ENCODE measurements at regions not wholly inside any gene's neighbourhood (a gene's known extent, or its start where the extent isn't known, plus 50 kb on each side); places are given as distances from the start of the nearest gene placed in this dataset.
"Not testable (repeated sequence)": the region's sequence is repeated elsewhere in the genome, so short reads cannot be mapped to it uniquely, and the experiment has no call there.

DNA sequence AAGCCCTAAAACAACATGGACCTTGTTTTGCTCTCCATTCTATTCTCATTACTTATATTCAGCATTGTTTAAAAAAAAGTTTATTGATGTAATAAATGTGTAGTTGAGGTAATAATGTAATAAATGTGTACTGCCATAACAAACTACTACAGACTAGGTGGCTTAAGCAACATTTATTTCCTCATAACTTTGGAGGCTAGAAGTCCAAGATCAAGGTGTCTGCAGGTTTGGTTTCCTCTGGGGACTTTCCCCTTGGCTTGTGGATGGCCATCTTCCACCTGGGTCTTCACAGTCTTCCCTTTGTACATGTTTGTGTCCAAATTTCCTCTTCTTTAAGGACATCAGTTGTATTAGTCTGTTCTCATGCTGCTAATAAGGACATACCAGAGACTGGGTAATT lies 93.1 kb downstream of the LMO4 start:
- DNase-seq (ENCODE audit: low spot score in 2 of 2), result no peak
- H3K4me3 ChIP-seq (ENCODE audit: low read depth, poor library complexity, severe bottlenecking), result no peak overlapping the region
- TF ChIP-seq CTCF (IDR thresholded peaks at IDR 0.05) (no peak), POLR2A (IDR thresholded peaks at IDR 0.05) (no peak)
- intact Hi-C loops (cut with DNase I; ENCODE audit: low total_unique reads), result no loop called here

- intact Hi-C loops (cut with DNase I; ENCODE audit: low total_unique reads), result no loop called here
- WGBS, 2 donors, result 95 to 97% methylated on average over 1 of the region's 1 CpG
These were observed 95.9 kb downstream of the LMO4 start for GRCh38 chr1:87424541-87424940.

DNA sequence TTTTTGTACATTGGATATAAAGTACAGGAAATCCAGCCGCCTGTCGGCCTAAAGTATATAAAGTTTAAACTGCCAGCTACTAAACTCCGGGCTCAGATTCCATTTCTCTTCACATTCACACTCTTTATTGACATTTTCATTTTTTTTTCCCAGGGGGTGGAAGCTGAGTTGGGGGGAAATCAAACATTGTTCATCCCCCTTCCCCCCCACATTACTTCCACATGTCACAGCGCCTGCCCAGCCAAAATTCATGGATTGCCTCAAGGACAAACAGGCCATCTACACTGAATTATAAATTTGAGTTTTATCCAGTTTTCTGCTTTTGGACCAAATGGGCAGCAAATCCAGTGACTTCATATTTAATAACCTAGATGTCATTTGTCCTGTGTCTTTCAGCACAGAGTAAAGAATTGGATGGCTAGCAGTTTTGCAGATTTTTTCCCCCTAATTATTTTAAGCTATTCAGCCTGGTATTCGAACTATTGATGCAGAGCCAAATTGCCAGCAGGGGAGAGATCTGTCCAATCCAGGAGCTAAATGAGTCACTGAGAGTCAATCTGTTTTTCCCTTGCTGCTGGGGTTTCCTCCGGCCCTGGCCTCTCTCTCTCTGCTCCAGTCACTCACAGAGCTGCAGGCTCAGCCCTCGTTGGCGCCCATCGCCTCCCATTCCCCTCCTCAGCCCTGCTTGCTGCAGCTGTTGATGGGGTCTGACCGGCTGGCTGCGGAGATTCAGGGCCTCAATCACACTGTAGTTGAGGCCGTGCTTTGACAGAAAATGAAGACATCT lies 98.0 kb downstream of the LMO4 start:
- TF ChIP-seq CTCF (IDR thresholded peaks at IDR 0.05), result no peak
- TF ChIP-seq POLR2A (IDR thresholded peaks at IDR 0.05), result no peak
- intact Hi-C loops (cut with DNase I; ENCODE audit: low total_unique reads), result no loop called here
- 64 to 68% methylated on average over 12 of the region's 12 CpGs for WGBS, 2 donors
- no peak for DNase-seq (ENCODE audit: low spot score in 2 of 2)
- H3K4me3 ChIP-seq (ENCODE audit: low read depth, poor library complexity, severe bottlenecking), result no peak overlapping the region

More at GRCh38 chr1:87424541-87424940, 95.9 kb downstream of the LMO4 start:
- H3K4me3 ChIP-seq (ENCODE audit: low read depth, poor library complexity, severe bottlenecking), result no peak overlapping the region
- no peak for TF ChIP-seq POLR2A (IDR thresholded peaks at IDR 0.05)
- no peak for TF ChIP-seq CTCF (IDR thresholded peaks at IDR 0.05)
- DNase-seq (ENCODE audit: low spot score in 2 of 2), result no peak

DNA sequence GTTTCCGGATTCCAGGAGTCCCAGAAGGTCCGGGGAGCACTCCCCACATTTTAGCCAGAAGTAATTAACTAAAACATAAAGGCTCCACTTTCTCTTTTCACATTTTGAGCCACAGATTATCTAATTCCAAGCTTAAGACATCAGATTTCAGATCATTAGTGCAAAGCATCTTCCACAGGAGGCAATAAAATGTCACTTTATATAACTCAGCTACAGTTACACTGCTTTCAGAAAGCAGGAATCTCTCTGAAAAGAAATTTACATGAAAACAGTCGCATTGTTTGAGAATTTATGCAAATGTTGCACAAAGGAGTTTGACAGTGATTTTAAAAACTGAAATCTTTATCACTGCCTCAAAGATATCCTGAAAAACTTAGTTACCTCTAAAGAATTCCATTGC lies 99.7 kb downstream of the LMO4 start:
- no peak for DNase-seq (ENCODE audit: low spot score in 2 of 2)
- 89 to 90% methylated on average over 3 of the region's 3 CpGs for WGBS, 2 donors
- intact Hi-C loops (cut with DNase I; ENCODE audit: low total_unique reads), result no loop called here
- no peak overlapping the region for H3K4me3 ChIP-seq (ENCODE audit: low read depth, poor library complexity, severe bottlenecking)
- TF ChIP-seq POLR2A (IDR thresholded peaks at IDR 0.05) (no peak), CTCF (IDR thresholded peaks at IDR 0.05) (no peak)

- no peak overlapping the region for H3K4me3 ChIP-seq (ENCODE audit: low read depth, poor library complexity, severe bottlenecking)
- no peak for TF ChIP-seq POLR2A (IDR thresholded peaks at IDR 0.05)
- TF ChIP-seq CTCF (IDR thresholded peaks at IDR 0.05), result no peak
- DNase-seq (ENCODE audit: low spot score in 2 of 2), result no peak
- intact Hi-C loops (cut with DNase I; ENCODE audit: low total_unique reads), result no loop called here
- WGBS, 2 donors, result 89 to 93% methylated on average over 8 of the region's 8 CpGs
These were observed 100.2 kb downstream of the LMO4 start for GRCh38 chr1:87428883-87429282.

GRCh38 chr1:87432685-87433084 lies 104.0 kb downstream of the LMO4 start:
- no peak overlapping the region for H3K4me3 ChIP-seq (ENCODE audit: low read depth, poor library complexity, severe bottlenecking)
- intact Hi-C loops (cut with DNase I; ENCODE audit: low total_unique reads), result no loop called here
- 62 to 69% methylated on average over 3 of the region's 3 CpGs for WGBS, 2 donors
- TF ChIP-seq POLR2A (IDR thresholded peaks at IDR 0.05) (no peak), CTCF (IDR thresholded peaks at IDR 0.05) (no peak)
- DNase-seq (ENCODE audit: low spot score in 2 of 2), result no peak

GRCh38 chr1:87433101-87433500 lies 104.4 kb downstream of the LMO4 start:
- DNase-seq (ENCODE audit: low spot score in 2 of 2); intact Hi-C loops (cut with DNase I; ENCODE audit: low total_unique reads); H3K4me3 ChIP-seq (ENCODE audit: low read depth, poor library complexity, severe bottlenecking): not testable (repeated sequence)
- WGBS, 2 donors, result 50 to 55% methylated on average over 2 of the region's 2 CpGs

All from lower leg skin (tissue), 4 donors.